ENCODE measurements at regions not wholly inside any gene's neighbourhood (a gene's known extent, or its start where the extent isn't known, plus 50 kb on each side); places are given as distances from the start of the nearest gene placed in this dataset.

GRCh38 chr18:72174972-72175649 lies 369.0 kb downstream of the CBLN2 start:
- Mint-ChIP-seq H3K27me3 (ENCODE audit: low read depth in 3 of 3) (no peaks in the 10 kb centered on the region), H3K4me3 (no peak overlapping the region), H3K27ac (no peak overlapping the region), H3K4me1 (no peaks in the 10 kb centered on the region), H3K9me3 (peaks cover 0 to 9% (median 2%) of the 10 kb centered on the region in 7 donors), H3K36me3 (no peaks in the 10 kb centered on the region)
- no peak for TF ChIP-seq CTCF (IDR thresholded peaks at IDR 0.05)
- no peaks in the 10 kb centered on the region for H3K27me3 ChIP-seq (ENCODE audit: control insufficient read depth in 2 of 2, insufficient read depth in 2 of 2, low read length in 2 of 2)
- no peaks in the 10 kb centered on the region for H3K4me1 ChIP-seq (ENCODE audit: control insufficient read depth in 1 of 2, insufficient read depth in 2 of 2, low read length in 2 of 2)
- intact Hi-C loops (cut with micrococcal nuclease): no loop called here
- WGBS (ENCODE audit: insufficient coverage): no CpG with 5 or more reads among the region's 3 CpGs
- H4K20me1 ChIP-seq (ENCODE audit: insufficient read depth, low read length): no peaks in the 10 kb centered on the region
- no peak overlapping the region for H2AFZ ChIP-seq (ENCODE audit: insufficient read depth, low read depth, low read length, poor library complexity, severe bottlenecking)
- H3K4me2 ChIP-seq (replicated peaks; ENCODE audit: extremely low read depth, low read length, poor library complexity, severe bottlenecking): no peak overlapping the region
- no peak for DNase-seq
- H3K79me2 ChIP-seq (ENCODE audit: insufficient read depth, low read length): no peaks in the 10 kb centered on the region
- H3K36me3 ChIP-seq (replicated peaks in 1 of 2; ENCODE audit: control insufficient read depth in 1 of 2, insufficient read depth in 2 of 2, low read length in 2 of 2): no peaks in the 10 kb centered on the region
- no peak overlapping the region for H3K4me3 ChIP-seq (replicated peaks in 1 of 3; ENCODE audit: low read depth in 2 of 3, low read length in 3 of 3)
- H3K27ac ChIP-seq (ENCODE audit: low read depth in 1 of 2, low read length in 2 of 2): no peak overlapping the region
- peaks cover 0 to 3% of the 10 kb centered on the region in 2 donors for H3K9me3 ChIP-seq (replicated peaks in 1 of 2; ENCODE audit: control insufficient read depth in 1 of 2, insufficient read depth in 1 of 2, low read length in 2 of 2)
- H3K9ac ChIP-seq (ENCODE audit: insufficient read depth, low read length, poor library complexity, severe bottlenecking): no peak overlapping the region

- Histone ChIP-seq H3K4me3 (replicated peaks in 1 of 3; ENCODE audit: low read depth in 2 of 3, low read length in 3 of 3) (no peak overlapping the region), H3K79me2 (ENCODE audit: insufficient read depth, low read length) (no peaks in the 10 kb centered on the region), H2AFZ (ENCODE audit: insufficient read depth, low read depth, low read length, poor library complexity, severe bottlenecking) (no peak overlapping the region), H4K20me1 (ENCODE audit: insufficient read depth, low read length) (no peaks in the 10 kb centered on the region), H3K4me1 (ENCODE audit: control insufficient read depth in 1 of 2, insufficient read depth in 2 of 2, low read length in 2 of 2) (no peaks in the 10 kb centered on the region), H3K9ac (ENCODE audit: insufficient read depth, low read length, poor library complexity, severe bottlenecking) (no peak overlapping the region), H3K36me3 (replicated peaks in 1 of 2; ENCODE audit: control insufficient read depth in 1 of 2, insufficient read depth in 2 of 2, low read length in 2 of 2) (no peaks in the 10 kb centered on the region), H3K27me3 (ENCODE audit: control insufficient read depth in 2 of 2, insufficient read depth in 2 of 2, low read length in 2 of 2) (no peaks in the 10 kb centered on the region), H3K9me3 (replicated peaks in 1 of 2; ENCODE audit: control insufficient read depth in 1 of 2, insufficient read depth in 1 of 2, low read length in 2 of 2) (peaks cover 0 to 2% of the 10 kb centered on the region in 2 donors), H3K4me2 (replicated peaks; ENCODE audit: extremely low read depth, low read length, poor library complexity, severe bottlenecking) (no peak overlapping the region), H3K27ac (ENCODE audit: low read depth in 1 of 2, low read length in 2 of 2) (no peak overlapping the region)
- H3K4me3 Mint-ChIP-seq: no peak overlapping the region
- no peak for DNase-seq
- H3K36me3 Mint-ChIP-seq: no peaks in the 10 kb centered on the region
- no CpG with 5 or more reads among the region's 2 CpGs for WGBS (ENCODE audit: insufficient coverage)
- no peaks in the 10 kb centered on the region for H3K4me1 Mint-ChIP-seq
- TF ChIP-seq CTCF (IDR thresholded peaks at IDR 0.05): no peak
- H3K9me3 Mint-ChIP-seq: peaks cover 0 to 7% (median 2%) of the 10 kb centered on the region in 7 donors
- H3K27me3 Mint-ChIP-seq (ENCODE audit: low read depth in 3 of 3): no peaks in the 10 kb centered on the region
- intact Hi-C loops (cut with micrococcal nuclease): no loop called here
- H3K27ac Mint-ChIP-seq: no peak overlapping the region
Measured at GRCh38 chr18:72171596-72171995, 372.5 kb downstream of the CBLN2 start.

Measured in CD14-positive monocyte (primary cell).